Right hindlimb (tissue), 1 donor: ENCODE measurements at regions not wholly inside any gene's neighbourhood (a gene's known extent, or its start where the extent isn't known, plus 50 kb on each side); places are given as distances from the start of the nearest gene placed in this dataset.
A peak's percentile ranks its signal among the peaks of the same experiment; 100 is the strongest.
"Not testable (repeated sequence)": the region's sequence is repeated elsewhere in the genome, so short reads cannot be mapped to it uniquely, and the experiment has no call there.

ENCODE experiments used
- DNase-seq: peaks from one replicate; pipeline ENCODE4 v3.0.0-alpha.2; 2018

DNA sequence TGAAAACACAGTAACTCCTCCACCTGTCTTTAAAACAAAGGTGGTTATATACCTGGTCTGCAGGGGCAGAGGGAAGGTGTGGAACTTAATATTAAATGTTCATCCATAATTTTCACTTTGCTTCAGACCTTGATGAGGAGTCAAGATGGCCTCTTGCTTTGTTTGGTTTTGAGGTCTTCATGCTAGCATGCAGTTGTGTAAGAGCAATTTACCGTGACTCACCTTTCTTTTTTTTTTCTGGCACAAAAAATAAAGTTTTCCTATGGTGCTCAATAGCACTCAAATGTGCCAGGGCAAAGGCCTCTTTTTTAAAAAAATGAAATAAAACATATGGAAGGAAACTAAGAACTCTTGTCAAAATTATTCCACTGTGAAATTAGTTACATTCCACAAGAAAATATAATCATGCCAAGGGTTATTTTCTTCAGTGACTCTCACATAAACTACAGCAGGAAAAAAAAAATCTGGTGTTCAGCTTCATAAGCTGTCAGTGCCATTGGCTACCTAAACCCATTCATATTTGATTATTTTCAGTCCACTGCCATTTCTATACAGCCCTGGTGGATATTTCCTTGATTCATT is 128.2 kb downstream of the SLC7A11 start:
- no peak for DNase-seq

GRCh38 chr4:138112890-138113289 is 129.3 kb downstream of the SLC7A11 start:
- not testable (repeated sequence) for DNase-seq

DNA sequence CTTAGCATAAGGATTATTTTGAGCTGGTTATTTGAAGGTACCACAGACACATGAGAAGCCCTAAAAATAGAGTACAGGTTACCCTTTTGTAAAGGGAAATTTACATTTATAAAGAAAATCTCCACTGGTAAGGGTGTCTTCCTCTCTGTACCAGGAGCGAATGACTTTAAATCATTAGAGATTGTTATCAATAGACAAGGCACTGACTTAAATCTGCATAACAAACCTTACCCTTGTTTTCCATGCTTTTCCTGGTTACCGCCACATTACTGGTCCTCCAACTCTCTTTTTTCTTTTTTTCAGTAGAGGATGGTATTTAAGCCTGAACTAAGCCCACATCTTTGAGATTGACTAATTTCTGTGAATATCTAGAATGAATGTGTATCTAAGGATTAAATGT is 129.8 kb downstream of the SLC7A11 start:
- no peak for DNase-seq

DNA sequence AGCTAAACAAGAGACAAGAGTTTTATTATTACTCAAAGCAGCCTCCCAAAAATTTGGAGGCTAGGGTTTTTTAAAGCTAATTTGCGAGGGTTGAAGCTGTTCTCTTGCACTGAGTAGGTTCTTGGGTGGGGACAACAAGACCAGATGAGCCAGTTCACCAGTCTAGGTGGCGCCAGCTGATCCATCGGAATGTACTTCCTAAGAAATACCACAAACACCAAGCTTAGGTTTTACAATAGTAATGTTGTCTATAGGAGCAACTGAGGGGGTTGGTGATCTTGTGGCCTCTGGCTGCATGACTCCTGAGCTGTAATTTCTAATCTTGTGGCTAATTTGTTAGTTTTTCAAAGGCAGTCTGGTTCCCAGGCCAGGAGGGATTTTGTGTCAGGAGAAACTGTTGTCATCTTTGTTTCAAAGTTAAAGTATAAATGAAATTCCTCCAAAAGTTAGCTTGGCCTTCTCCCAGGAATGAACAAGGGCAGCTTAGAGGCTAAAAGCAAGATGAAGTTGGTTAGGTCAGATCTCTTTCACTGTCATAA is 130.6 kb downstream of the SLC7A11 start:
- DNase-seq: no peak

- no peak for DNase-seq
Observed at GRCh38 chr4:138110815-138111214, 131.3 kb downstream of the SLC7A11 start.

DNA sequence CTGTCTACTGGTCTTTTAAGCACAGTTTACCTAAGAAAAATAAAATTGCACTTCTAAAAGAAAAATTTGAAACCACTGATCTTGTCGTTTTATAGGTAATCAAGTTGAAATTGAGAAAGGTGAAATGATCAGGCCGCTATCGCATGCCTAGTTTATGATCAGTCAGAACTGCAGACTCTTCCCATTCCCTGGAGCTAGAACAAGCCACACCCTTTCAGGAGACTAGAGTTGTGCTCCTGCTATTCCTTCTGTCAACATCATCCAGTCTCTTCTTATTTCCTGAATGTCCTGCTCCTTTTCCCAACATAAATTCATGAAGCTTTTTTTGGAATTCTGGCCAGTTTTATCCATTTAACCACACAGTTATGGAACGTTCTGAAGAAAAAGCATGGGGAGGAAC is 135.1 kb downstream of the SLC7A11 start:
- no peak for DNase-seq

- DNase-seq: no peak
Observed at GRCh38 chr4:138105331-138105730, 136.8 kb downstream of the SLC7A11 start.

- DNase-seq: peak; percentile 49
Observed at GRCh38 chr4:138104284-138104680, 137.9 kb downstream of the SLC7A11 start.

DNA sequence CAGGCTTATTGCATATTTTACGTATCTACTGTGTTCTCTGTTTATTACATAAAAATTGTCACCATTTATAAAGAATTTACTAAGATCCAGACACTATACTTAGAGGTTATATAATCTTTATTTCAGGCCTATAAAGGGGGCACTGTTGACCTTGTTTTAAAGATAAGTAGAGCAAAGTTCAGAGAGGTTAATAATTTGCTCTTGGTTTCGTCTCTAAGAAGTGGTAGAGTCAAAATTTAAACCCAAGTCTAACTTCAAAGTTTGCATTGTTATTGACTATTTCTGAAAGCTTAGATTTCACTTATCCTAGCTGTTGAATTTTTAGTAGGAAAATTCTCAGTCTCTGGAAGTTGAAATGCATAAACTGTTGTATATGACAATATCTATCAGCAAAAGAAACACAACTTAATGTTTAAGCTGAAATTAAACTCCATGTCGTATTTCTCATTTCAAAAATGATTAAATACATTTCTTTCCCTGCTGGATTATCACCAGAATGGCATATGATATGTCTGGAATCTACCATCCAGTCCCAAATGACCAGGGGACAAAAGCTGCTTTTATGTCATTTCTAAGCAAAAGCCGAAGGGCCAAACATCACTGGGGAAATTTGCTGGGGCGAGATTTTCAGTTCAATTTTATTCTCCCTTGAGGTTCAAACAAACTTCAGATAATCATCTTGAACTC is 138.4 kb downstream of the SLC7A11 start:
- DNase-seq: no peak

- no peak for DNase-seq
Observed at GRCh38 chr4:138099385-138099784, 142.8 kb downstream of the SLC7A11 start.

- no peak for DNase-seq
Observed at GRCh38 chr4:138097912-138098600, 144.1 kb downstream of the SLC7A11 start.

DNA sequence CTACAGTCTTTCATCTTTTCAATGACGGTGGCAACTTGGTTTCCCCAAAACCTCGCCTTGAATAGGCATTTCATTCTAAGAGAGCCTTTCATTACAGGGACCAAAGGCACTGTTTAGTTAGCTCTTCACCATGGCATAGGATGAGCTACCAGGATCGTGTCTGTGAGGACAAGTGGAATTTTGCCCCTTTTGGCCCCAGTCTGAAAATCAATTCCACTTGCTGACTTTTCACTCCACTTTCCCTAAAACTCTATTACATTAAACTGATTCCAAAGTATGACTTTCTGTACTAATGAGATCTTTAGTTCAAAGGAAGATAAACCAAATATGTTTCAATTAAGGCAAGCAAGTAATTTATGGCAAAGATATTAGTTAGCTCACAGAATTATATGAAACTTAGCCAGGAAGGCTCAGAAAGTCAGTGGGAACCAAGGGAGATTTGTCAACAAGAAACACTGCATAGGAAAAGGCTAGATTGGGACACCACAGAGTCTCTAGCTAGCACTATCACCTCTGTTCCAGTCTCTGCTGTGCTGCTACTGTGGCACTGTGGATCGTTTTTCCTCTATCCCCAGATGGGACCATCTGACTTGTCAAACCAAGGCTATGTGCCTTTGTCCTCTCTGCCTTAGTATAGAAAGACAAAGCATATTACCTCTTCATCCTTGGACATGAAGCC is 145.6 kb downstream of the SLC7A11 start:
- DNase-seq: no peak

DNA sequence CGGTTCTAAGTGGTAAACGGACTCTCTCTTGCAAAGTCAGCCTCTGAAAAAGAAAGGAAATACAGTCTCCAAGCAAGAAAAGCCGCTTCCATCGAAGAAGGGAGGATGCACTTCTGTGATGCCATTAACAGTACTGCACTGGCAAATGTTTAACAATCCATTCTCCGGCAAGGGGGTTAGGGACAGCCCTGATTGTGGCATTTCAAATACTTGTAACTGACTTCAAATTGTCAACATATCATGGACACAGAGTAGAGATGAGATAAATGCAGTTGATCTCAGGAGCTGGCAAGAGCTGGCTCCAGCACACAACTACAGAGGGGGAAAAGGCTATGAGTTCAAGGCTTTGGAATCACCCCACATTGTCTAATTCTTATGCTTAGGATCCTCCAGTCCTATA is 146.8 kb downstream of the SLC7A11 start:
- DNase-seq: no peak

DNA sequence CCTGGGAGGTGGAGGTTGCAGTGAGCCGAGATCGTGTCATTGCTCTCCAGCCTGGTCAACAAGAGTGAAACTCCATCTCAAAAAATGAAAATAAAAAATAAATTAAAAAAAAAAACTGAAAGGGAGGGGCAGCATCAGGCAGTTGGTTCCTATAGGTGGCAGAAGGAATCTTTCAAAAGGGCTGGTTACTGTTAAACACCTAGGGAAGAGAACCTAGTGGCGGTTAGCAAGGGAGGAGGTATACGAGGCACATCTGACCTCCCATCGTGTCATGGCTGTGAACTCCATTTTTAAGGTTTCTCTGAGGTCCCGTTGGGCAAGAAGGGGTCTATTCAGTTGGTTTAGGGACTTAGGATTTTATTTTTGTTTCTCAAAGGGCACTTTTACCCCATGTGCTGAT is 150.1 kb downstream of the SLC7A11 start:
- no peak for DNase-seq

GRCh38 chr4:138090918-138091676 is 151.1 kb downstream of the SLC7A11 start:
- no peak for DNase-seq

DNA sequence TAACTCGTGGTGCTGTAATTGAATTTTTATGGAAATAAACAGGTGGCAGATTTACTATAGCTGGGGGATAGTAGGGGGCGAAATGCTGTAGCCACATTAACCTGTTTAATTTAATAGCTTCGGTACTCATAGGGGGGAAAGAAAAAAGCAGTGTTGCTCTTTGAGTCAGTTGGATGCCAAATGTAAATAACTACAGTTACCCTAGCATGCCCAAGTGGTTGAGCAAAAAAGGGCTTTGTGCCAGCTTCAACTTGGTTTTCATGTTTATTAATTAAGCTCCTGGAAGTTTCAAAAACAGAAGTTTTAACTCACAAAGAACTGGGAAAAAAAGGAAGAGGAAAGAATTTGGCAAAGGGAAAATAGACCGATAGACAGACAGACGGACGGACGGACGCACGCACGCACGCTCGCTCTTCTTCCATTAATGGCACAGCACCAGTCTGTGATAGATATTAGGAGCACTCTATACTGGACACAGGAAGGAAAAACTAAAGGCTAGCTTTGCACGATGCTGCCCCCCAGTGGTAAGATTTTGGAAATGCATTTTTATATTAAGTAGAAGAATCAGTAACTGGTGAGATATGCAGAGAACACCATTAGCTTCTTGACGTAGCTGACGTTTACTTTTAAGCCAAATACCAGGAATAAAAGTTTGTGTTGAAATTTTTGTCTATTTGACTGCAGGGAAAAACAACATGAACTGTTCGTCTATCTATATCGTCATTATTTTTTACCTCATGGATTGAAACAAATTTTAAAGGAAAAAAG is 151.8 kb downstream of the SLC7A11 start:
- DNase-seq: peak; percentile 69

DNA sequence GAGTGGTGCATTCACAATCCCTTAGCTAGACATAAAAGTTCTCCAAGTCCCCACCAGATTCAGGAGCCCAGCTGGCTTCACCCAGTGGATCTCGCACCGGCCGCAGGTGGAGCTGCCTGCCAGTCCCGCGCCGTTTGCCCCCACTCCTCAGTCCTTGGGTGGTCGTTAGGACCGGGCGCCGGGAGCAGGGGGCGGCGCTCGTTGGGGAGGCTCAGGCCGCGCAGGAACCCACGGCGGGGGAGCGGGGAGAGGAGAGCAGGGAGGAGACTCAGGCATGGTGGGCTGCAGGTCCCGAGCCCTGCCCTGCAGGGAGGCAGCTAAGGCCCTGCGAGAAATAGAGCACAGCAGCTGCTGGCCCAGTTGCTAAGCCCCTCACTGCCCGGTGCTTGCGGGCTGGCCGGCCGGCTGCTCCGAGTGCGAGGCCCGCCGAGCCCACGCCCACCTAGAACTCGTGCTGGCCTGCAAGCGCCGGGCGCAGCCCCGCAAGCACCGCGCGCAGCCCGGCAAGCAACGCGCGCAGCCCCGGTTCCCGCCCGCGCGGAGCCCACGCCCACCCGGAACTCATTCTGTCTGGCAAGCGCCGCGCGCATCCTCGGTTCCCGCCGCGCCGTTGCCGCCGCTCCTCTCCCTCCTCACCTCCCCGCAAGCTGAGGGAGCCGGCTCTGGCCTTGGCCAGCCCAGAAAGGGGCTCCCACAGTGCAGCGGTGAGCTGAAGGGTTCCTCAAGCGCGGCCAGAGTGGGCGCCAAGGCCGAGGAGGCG is 153.5 kb downstream of the SLC7A11 start:
- DNase-seq: no peak

DNA sequence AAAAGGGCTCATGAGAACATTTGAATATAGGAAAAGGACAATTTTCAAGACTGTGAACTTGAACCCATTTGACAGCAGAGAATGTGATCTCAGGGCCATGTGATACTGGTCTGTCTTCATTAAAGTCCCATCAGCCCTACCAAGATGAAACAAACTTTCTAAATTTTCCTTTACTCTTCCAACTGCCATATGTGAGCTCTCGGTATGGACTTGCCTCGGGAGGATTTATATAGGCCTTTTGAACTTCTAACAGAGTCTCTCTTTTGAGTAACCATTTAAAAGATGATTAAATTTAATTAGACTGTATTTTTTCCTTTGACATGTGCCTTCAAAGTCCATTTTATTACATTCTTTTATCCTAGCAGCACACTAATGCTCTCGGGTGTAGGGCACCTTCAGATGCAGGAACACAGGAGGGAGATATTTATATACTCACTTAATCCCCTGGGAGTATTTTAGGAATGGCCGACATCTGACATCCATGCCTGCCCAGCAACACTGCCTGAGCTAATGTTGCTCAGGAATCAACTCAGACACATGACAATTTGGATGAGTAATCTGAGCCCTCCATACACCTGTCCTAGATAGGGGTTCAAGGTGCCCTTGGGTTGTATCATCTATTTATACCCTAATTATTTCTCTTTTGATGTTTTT is 155.0 kb downstream of the SLC7A11 start:
- no peak for DNase-seq

DNA sequence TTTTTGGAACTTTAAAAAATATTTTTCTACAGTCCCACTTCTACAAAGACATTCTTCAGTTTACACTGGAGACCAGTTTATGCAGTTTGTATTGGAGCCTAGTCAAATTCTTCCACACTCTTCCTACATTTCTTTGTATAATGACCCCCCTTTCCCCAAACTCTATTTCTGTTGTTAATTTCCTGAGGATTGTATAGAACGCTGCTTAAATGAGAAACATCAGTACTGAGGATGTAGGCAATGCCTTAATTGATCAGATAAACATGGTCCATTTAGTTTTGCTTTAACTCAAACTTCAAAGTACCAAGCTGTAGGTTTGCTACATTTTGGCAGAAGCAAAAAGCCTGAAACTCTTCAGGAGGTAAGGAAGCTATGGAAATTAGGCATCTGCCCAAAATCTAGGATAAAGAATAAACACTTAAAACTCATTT is 155.5 kb downstream of the SLC7A11 start:
- no peak for DNase-seq

- DNase-seq: no peak
Observed at GRCh38 chr4:138085736-138086305, 156.3 kb downstream of the SLC7A11 start.
